ENCODE measurements at regions not wholly inside any gene's neighbourhood (a gene's known extent, or its start where the extent isn't known, plus 50 kb on each side); places are given as distances from the start of the nearest gene placed in this dataset.

- H3K9me3 Mint-ChIP-seq = no peaks in the 10 kb centered on the region
- H3K27ac Mint-ChIP-seq = no peak overlapping the region
- ATAC-seq = no peak
- no peak for DNase-seq (ENCODE audit: low spot score in 2 of 2)
- no peaks in the 10 kb centered on the region for H3K36me3 Mint-ChIP-seq
Measured at GRCh38 chr7:42702647-42703046, 209.2 kb downstream of the C7orf25 start.

GRCh38 chr7:42700406-42701327 lies 211.2 kb downstream of the C7orf25 start:
- Mint-ChIP-seq H3K27ac (no peak overlapping the region), H3K9me3 (peaks cover 0 to 3% of the 10 kb centered on the region in 2 donors), H3K36me3 (no peaks in the 10 kb centered on the region)
- DNase-seq (ENCODE audit: low spot score in 2 of 2) (no peak), ATAC-seq (no peak)

GRCh38 chr7:42699380-42700178 lies 212.3 kb downstream of the C7orf25 start:
- H3K36me3 Mint-ChIP-seq = no peaks in the 10 kb centered on the region
- H3K27ac Mint-ChIP-seq = no peak overlapping the region

DNA sequence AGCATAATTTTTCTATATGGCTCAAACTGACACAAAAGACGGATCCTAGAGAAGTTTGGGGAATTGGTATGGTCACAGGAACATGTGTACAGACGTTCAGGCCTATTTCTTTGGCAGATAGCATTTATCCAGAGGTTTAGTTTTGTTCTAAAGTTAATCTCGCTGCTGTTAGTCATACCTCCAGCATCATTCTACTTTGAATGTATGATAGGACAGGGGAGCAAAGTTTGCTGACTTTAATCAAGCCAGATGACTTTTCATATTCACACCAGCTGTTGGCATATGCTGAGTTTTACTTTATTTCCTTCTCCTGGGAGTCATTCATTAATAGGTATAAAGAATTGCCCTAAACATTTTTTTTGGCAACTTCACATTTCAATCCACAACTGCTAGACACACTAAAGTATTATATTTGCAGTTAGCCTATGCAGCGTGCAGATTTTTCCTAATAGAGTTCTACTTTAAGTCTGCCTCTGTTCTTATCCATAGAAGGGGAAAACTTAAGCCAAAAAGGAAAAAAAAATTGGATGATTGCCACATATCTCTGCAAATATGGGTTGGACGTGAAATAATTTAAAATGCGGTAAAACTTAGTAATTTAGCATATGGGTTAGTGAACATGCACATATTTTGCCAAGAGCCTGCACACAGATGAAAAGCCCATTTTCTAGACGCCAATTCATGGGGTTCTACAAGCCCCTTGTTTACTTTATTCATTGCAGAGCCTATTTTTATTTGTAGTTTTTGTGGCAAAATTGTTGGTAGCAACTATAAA lies 213.1 kb downstream of the C7orf25 start:
- Mint-ChIP-seq H3K9me3 (peaks cover 0 to 3% of the 10 kb centered on the region in 2 donors), H3K27ac (no peak overlapping the region), H3K36me3 (no peaks in the 10 kb centered on the region)
- no peak for DNase-seq (ENCODE audit: low spot score in 2 of 2)
- no peak for ATAC-seq

More at GRCh38 chr7:42699380-42700178, 212.3 kb downstream of the C7orf25 start:
- DNase-seq (ENCODE audit: low spot score in 2 of 2) (no peak), ATAC-seq (no peak)
- peaks cover 0 to 3% of the 10 kb centered on the region in 2 donors for H3K9me3 Mint-ChIP-seq

GRCh38 chr7:42694894-42695507 lies 216.9 kb downstream of the C7orf25 start:
- peaks cover 0 to 3% of the 10 kb centered on the region in 2 donors for H3K9me3 Mint-ChIP-seq
- H3K36me3 Mint-ChIP-seq = no peaks in the 10 kb centered on the region
- ATAC-seq (no peak), DNase-seq (ENCODE audit: low spot score in 2 of 2) (no peak)
- H3K27ac Mint-ChIP-seq = no peak overlapping the region

- Mint-ChIP-seq H3K9me3 (peaks cover 0 to 3% of the 10 kb centered on the region in 2 donors), H3K27ac (no peak overlapping the region), H3K36me3 (no peaks in the 10 kb centered on the region)
- DNase-seq (ENCODE audit: low spot score in 2 of 2) (no peak), ATAC-seq (no peak)
Measured at GRCh38 chr7:42693722-42694121, 218.1 kb downstream of the C7orf25 start.

- ATAC-seq (no peak), DNase-seq (ENCODE audit: low spot score in 2 of 2) (no peak)
- Mint-ChIP-seq H3K27ac (no peak overlapping the region), H3K9me3 (peaks cover 0 to 3% of the 10 kb centered on the region in 2 donors), H3K36me3 (no peaks in the 10 kb centered on the region)
Measured at GRCh38 chr7:42692621-42693020, 219.2 kb downstream of the C7orf25 start.

- no peaks in the 10 kb centered on the region for H3K36me3 Mint-ChIP-seq
- DNase-seq (ENCODE audit: low spot score in 2 of 2) = no peak
- ATAC-seq = no peak
- H3K27ac Mint-ChIP-seq = no peak overlapping the region
- no peaks in the 10 kb centered on the region for H3K9me3 Mint-ChIP-seq
Measured at GRCh38 chr7:42690794-42691639, 220.9 kb downstream of the C7orf25 start.

GRCh38 chr7:42689626-42690025 lies 222.2 kb downstream of the C7orf25 start:
- ATAC-seq (no peak), DNase-seq (ENCODE audit: low spot score in 2 of 2) (no peak)
- Mint-ChIP-seq H3K9me3 (peaks cover 5% of the 10 kb centered on the region in 2 donors), H3K27ac (no peak overlapping the region), H3K36me3 (no peaks in the 10 kb centered on the region)

DNA sequence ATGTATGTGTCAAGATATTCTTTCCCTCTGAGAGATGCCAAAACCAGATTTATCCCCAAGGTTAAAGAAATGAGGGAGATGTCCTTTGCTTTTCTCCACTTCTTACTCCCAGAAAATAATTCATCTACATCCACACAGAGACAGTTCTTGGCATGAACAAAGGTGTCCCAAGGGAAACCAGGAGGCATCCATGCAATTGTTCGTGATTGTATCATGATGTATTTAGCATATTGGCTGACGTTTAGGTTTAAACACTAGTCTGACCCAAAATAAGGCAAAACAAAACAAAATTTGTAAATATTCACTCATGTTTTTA lies 223.9 kb downstream of the C7orf25 start:
- no peak overlapping the region for H3K27ac Mint-ChIP-seq

GRCh38 chr7:42687211-42688055 lies 224.4 kb downstream of the C7orf25 start:
- no peak for DNase-seq (ENCODE audit: low spot score in 2 of 2)
- no peaks in the 10 kb centered on the region for H3K36me3 Mint-ChIP-seq
- H3K9me3 Mint-ChIP-seq = peaks cover 12% of the 10 kb centered on the region in 2 donors
- ATAC-seq = no peak
- no peak overlapping the region for H3K27ac Mint-ChIP-seq

More for the DNA sequence above, 223.9 kb downstream of the C7orf25 start:
- no peak for DNase-seq (ENCODE audit: low spot score in 2 of 2)
- H3K9me3 Mint-ChIP-seq = peaks cover 12% of the 10 kb centered on the region in 2 donors
- no peaks in the 10 kb centered on the region for H3K36me3 Mint-ChIP-seq
- ATAC-seq = no peak

- Mint-ChIP-seq H3K27ac (no peak overlapping the region), H3K9me3 (peaks cover 12% of the 10 kb centered on the region in 2 donors)
- no peak for DNase-seq (ENCODE audit: low spot score in 2 of 2)
Measured at GRCh38 chr7:42686594-42687156, 225.2 kb downstream of the C7orf25 start.

GRCh38 chr7:42685911-42686310 lies 226.0 kb downstream of the C7orf25 start:
- ATAC-seq = no peak
- no peak overlapping the region for H3K27ac Mint-ChIP-seq
- H3K9me3 Mint-ChIP-seq = peaks cover 12% of the 10 kb centered on the region in 2 donors
- no peak for DNase-seq (ENCODE audit: low spot score in 2 of 2)
- no peaks in the 10 kb centered on the region for H3K36me3 Mint-ChIP-seq

More at GRCh38 chr7:42686594-42687156, 225.2 kb downstream of the C7orf25 start:
- ATAC-seq = no peak
- no peaks in the 10 kb centered on the region for H3K36me3 Mint-ChIP-seq
